T-cell (primary cell): ENCODE measurements at regions not wholly inside any gene's neighbourhood (a gene's known extent, or its start where the extent isn't known, plus 50 kb on each side); places are given as distances from the start of the nearest gene placed in this dataset.
"Not testable (repeated sequence)": the region's sequence is repeated elsewhere in the genome, so short reads cannot be mapped to it uniquely, and the experiment has no call there.

Source experiments
- ATAC-seq, 4 experiments: fragments of 200-7000 bp in 3 of 4; fragments of 150-1000 bp in 1 of 4; cut with Tn5 transposase; replicated peaks in 1 of 4; 1 replicate in 3 of 4; 2 replicates in 1 of 4; pipeline ENCODE4 v1.10.0; 2021; ENCODE audit warnings: moderate library complexity in 3 of 4, mild to moderate bottlenecking in 2 of 4, moderate number of reproducible peaks in 1 of 4
- CTCF ChIA-PET, 2 donors: fragments of 300-600 bp; sonication (Branson Sonifier 250); formaldehyde crosslinking; loops; one replicate each; lab custom pipeline; 2022; ENCODE audit warnings: antibody characterized with exemption in 2 of 2; lab: Charles Lee
- POLR2A ChIA-PET, 2 donors: fragments of 300-600 bp; sonication (Branson Sonifier 250); formaldehyde crosslinking; loops; one replicate each; lab custom pipeline; 2022; ENCODE audit warnings: antibody characterized with exemption in 2 of 2; lab: Charles Lee
- DNase-seq, 35 experiments: peaks; one replicate each; pipeline versions ENCODE4 v3.0.0 to v3.0.0-alpha.2; 2013 to 2023
- H3K27ac ChIP-seq: one replicate; pipeline ENCODE4 v1.5.1; 2013; ENCODE audit warnings: low read length
- H3K27me3 ChIP-seq, 2 experiments: replicated peaks in 1 of 2; 1 replicate in 1 of 2; 2 replicates in 1 of 2; pipeline versions ENCODE4 v1.6.1 to v1.7.0; 2013; ENCODE audit warnings: low read length in 1 of 2, mixed read lengths in 1 of 2; ENCODE audit not compliant: control insufficient read depth in 2 of 2, insufficient read depth in 2 of 2; ENCODE audit errors: extremely low read depth in 1 of 2
- H3K36me3 ChIP-seq, 2 donors: 1 replicate in 1 of 2; 2 replicates in 1 of 2; pipeline versions ENCODE4 v1.6.1 to v1.7.0; 2013; ENCODE audit warnings: low read length in 1 of 2; ENCODE audit not compliant: control insufficient read depth in 2 of 2, insufficient read depth in 1 of 2; ENCODE audit errors: extremely low read depth in 1 of 2
- H3K4me1 ChIP-seq, 2 experiments: 1 replicate in 1 of 2; 2 replicates in 1 of 2; pipeline versions ENCODE4 v1.6.1 to v1.7.0; 2013; ENCODE audit warnings: low read length in 2 of 2, mixed read lengths in 1 of 2; ENCODE audit not compliant: insufficient read depth in 2 of 2, control insufficient read depth in 1 of 2; ENCODE audit errors: extremely low read depth in 1 of 2
- H3K4me3 ChIP-seq, 2 donors: 1 replicate in 1 of 2; 2 replicates in 1 of 2; pipeline versions ENCODE4 v1.5.1 to v1.7.0; 2013; ENCODE audit warnings: mild to moderate bottlenecking in 2 of 2, low read length in 1 of 2, moderate library complexity in 1 of 2; ENCODE audit not compliant: control insufficient read depth in 1 of 2; ENCODE audit errors: extremely low read depth in 1 of 2
- H3K9me3 ChIP-seq: 2 replicates; pipeline ENCODE4 v1.7.0; 2013
- H3K27ac Mint-ChIP-seq, 2 donors: one replicate each; pipeline ENCODE4 v1.8.0; 2020 to 2021; ENCODE audit warnings: mild to moderate bottlenecking in 2 of 2, mixed read lengths in 2 of 2
- H3K27me3 Mint-ChIP-seq, 2 donors: one replicate each; pipeline ENCODE4 v1.8.0; 2021 to 2022; ENCODE audit warnings: mixed read lengths in 2 of 2
- H3K36me3 Mint-ChIP-seq: one replicate; pipeline ENCODE4 v1.8.0; 2021; ENCODE audit warnings: mixed read lengths
- H3K4me1 Mint-ChIP-seq, 3 donors: one replicate each; pipeline ENCODE4 v1.8.0; 2020 to 2022; ENCODE audit warnings: mixed read lengths in 3 of 3, mild to moderate bottlenecking in 1 of 3
- H3K4me3 Mint-ChIP-seq, 3 donors: one replicate each; pipeline ENCODE4 v1.8.0; 2020 to 2022; ENCODE audit warnings: mild to moderate bottlenecking in 3 of 3, mixed read lengths in 3 of 3, moderate library complexity in 3 of 3
- H3K9me3 Mint-ChIP-seq, 3 donors: one replicate each; pipeline ENCODE4 v1.8.0; 2020 to 2022; ENCODE audit warnings: mixed read lengths in 3 of 3
- WGBS: methylation state at CpG from one replicate; pipeline ENCODE4 v1.1.5; 2013; ENCODE audit warnings: missing lambda C conversion rate; ENCODE audit not compliant: insufficient coverage; 5-methylcytosine and 5-hydroxymethylcytosine counted together

DNA sequence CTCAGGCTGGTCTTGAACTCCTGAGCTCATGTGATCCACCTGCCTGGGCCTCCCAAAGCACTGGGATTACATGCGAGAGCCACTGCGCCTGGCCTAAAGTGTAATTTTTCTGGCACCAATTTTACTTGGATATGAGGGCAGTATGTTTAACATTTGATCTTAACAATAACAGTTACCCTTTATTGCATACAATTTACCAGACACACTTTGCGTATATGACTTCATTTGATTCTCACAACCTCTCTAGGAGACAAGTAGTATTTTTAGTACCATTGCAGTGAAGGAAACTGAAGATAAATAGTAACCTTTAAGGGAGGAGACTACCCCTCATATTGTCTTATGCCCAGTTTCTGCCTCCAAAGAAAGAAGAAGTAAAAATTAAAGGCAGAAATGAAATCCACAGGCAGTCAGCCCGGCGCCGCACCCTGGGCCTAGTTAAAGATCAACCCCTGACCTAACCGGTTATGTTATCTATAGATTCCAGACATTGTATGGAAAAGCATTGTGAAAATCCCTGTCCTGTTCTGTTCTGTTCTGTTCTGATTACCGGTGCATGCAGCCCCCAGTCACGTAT, 54.0 kb downstream of the CYP26A1 start:
- POLR2A ChIA-PET, H3K4me3 Mint-ChIP-seq, H3K27ac ChIP-seq, DNase-seq, CTCF ChIA-PET, H3K4me3 ChIP-seq, H3K36me3 ChIP-seq, H3K9me3 ChIP-seq, H3K27me3 Mint-ChIP-seq, H3K27me3 ChIP-seq, H3K27ac Mint-ChIP-seq, ATAC-seq, H3K36me3 Mint-ChIP-seq: not testable (repeated sequence)
- peaks cover 10 to 15% (median 13%) of the 10 kb centered on the region in 3 donors for H3K9me3 Mint-ChIP-seq
- peaks cover 7 to 22% of the 10 kb centered on the region in 2 experiments for H3K4me1 ChIP-seq
- H3K4me1 Mint-ChIP-seq, result peaks cover 29 to 42% (median 38%) of the 10 kb centered on the region in 3 donors
- 93% methylated on average over 5 of the region's 9 CpGs for WGBS

- Histone ChIP-seq H3K36me3 (no peaks in the 10 kb centered on the region), H3K9me3 (peaks cover under 1% of the 10 kb centered on the region), H3K4me1 (no peaks in the 10 kb centered on the region), H3K27ac (no peak overlapping the region), H3K4me3 (no peak overlapping the region), H3K27me3 (no peaks in the 10 kb centered on the region)
- CTCF ChIA-PET, result interaction anchor here in 1 of 2 donors (0.5 to 0.7 kb wide), 3 partner anchors 74 to 348 kb away, joined by 3 to 4 read pairs (median 3); no protein-coding TSS in a partner anchor
- Mint-ChIP-seq H3K27me3 (peaks cover 1 to 8% of the 10 kb centered on the region in 2 donors), H3K27ac (no peak overlapping the region), H3K4me1 (peaks cover 0 to 12% (median 6%) of the 10 kb centered on the region in 3 donors), H3K4me3 (no peak overlapping the region), H3K9me3 (peaks cover 3 to 6% (median 3%) of the 10 kb centered on the region in 3 donors), H3K36me3 (no peaks in the 10 kb centered on the region)
- POLR2A ChIA-PET, result no interaction called here
- no peak for ATAC-seq
- DNase-seq, result no peak
- WGBS, result 83% methylated on average over 1 of the region's 6 CpGs
Observed at GRCh38 chr10:93131986-93132385, 58.3 kb downstream of the CYP26A1 start.

- no peaks in the 10 kb centered on the region for H3K36me3 Mint-ChIP-seq
- ChIA-PET POLR2A (no interaction called here), CTCF (interaction anchor here in 1 of 2 donors (0.6 kb wide), 1 partner anchor 295 kb away, joined by 3 read pairs; no protein-coding TSS in a partner anchor)
- DNase-seq (no peak), ATAC-seq (no peak)
- no peaks in the 10 kb centered on the region for H3K4me1 ChIP-seq
- no peaks in the 10 kb centered on the region for H3K9me3 Mint-ChIP-seq
- WGBS, result 87% methylated on average over 5 of the region's 11 CpGs
- H3K36me3 ChIP-seq, result no peaks in the 10 kb centered on the region
- H3K27ac ChIP-seq, result no peak overlapping the region
- H3K27ac Mint-ChIP-seq, result no peak overlapping the region
- no peak overlapping the region for H3K4me3 Mint-ChIP-seq
- H3K4me1 Mint-ChIP-seq, result no peaks in the 10 kb centered on the region
- peaks cover 0 to 10% of the 10 kb centered on the region in 2 experiments for H3K27me3 ChIP-seq
- H3K27me3 Mint-ChIP-seq, result peaks cover 13% of the 10 kb centered on the region in 2 donors
- H3K9me3 ChIP-seq, result no peaks in the 10 kb centered on the region
- no peak overlapping the region for H3K4me3 ChIP-seq
Observed at GRCh38 chr10:93138113-93138870, 64.6 kb downstream of the CYP26A1 start.

DNA sequence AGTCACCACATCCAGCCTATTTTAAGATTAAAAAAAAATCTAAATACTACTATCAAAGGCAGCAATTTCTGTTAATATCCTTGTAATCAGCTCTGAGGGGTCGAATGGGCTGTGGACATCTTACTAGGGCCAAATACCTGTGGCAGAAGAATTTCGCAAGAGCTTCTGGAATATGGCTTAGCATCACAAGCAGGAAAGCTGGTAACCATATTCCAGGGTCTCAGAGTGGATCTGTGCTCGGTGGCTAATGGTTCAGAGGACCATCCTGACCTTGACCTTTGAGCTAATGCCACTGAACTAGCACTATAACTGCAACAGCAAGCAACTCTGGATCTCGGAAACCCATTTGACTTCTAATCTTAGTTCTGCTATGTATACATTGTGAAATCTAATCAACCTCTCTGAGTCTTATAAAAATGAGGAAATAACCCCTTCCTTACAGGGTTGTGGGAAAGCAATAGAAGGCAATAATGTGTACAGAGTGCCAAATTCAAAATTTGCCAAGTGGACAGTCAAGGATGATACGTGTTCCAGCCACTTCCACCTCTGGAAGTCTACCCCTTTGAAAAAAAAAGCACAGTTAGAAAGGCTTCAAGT, 65.5 kb downstream of the CYP26A1 start:
- Mint-ChIP-seq H3K36me3 (no peaks in the 10 kb centered on the region), H3K4me1 (no peaks in the 10 kb centered on the region), H3K27ac (no peak overlapping the region), H3K27me3 (peaks cover 15 to 16% of the 10 kb centered on the region in 2 donors), H3K9me3 (no peaks in the 10 kb centered on the region), H3K4me3 (no peak overlapping the region)
- WGBS, result 67% methylated on average over 3 of the region's 5 CpGs
- ATAC-seq (no peak), DNase-seq (no peak)
- Histone ChIP-seq H3K4me3 (no peak overlapping the region), H3K9me3 (no peaks in the 10 kb centered on the region), H3K36me3 (no peaks in the 10 kb centered on the region), H3K27ac (no peak overlapping the region), H3K4me1 (no peaks in the 10 kb centered on the region), H3K27me3 (peaks cover 0 to 10% of the 10 kb centered on the region in 2 experiments)
- ChIA-PET POLR2A (no interaction called here), CTCF (no interaction called here)

- Mint-ChIP-seq H3K27ac (no peak overlapping the region), H3K4me3 (no peak overlapping the region), H3K9me3 (no peaks in the 10 kb centered on the region), H3K4me1 (no peaks in the 10 kb centered on the region), H3K36me3 (no peaks in the 10 kb centered on the region), H3K27me3 (peaks cover 20 to 22% of the 10 kb centered on the region in 2 donors)
- Histone ChIP-seq H3K4me3 (no peak overlapping the region), H3K27ac (no peak overlapping the region), H3K4me1 (no peaks in the 10 kb centered on the region), H3K9me3 (no peaks in the 10 kb centered on the region), H3K36me3 (no peaks in the 10 kb centered on the region), H3K27me3 (peaks cover 3 to 10% of the 10 kb centered on the region in 2 experiments)
- 83% methylated on average over 2 of the region's 3 CpGs for WGBS
- POLR2A ChIA-PET, result no interaction called here
- ATAC-seq (no peak), DNase-seq (no peak)
- CTCF ChIA-PET, result no interaction called here
Observed at GRCh38 chr10:93142534-93142933, 68.8 kb downstream of the CYP26A1 start.

GRCh38 chr10:93143281-93143680, 69.6 kb downstream of the CYP26A1 start:
- no peaks in the 10 kb centered on the region for H3K9me3 Mint-ChIP-seq
- Histone ChIP-seq H3K4me1 (no peaks in the 10 kb centered on the region), H3K27me3 (peaks cover 3 to 10% of the 10 kb centered on the region in 2 experiments), H3K27ac (no peak overlapping the region), H3K4me3 (no peak overlapping the region), H3K9me3 (no peaks in the 10 kb centered on the region), H3K36me3 (no peaks in the 10 kb centered on the region)
- no peak overlapping the region for H3K4me3 Mint-ChIP-seq
- ChIA-PET POLR2A (no interaction called here), CTCF (no interaction called here)
- no peaks in the 10 kb centered on the region for H3K4me1 Mint-ChIP-seq
- ATAC-seq, result no peak
- no CpG with 5 or more reads among the region's 1 CpG for WGBS
- no peaks in the 10 kb centered on the region for H3K36me3 Mint-ChIP-seq
- peaks cover 21 to 24% of the 10 kb centered on the region in 2 donors for H3K27me3 Mint-ChIP-seq
- no peak for DNase-seq
- no peak overlapping the region for H3K27ac Mint-ChIP-seq
